A673 (cell line): ENCODE measurements at regions not wholly inside any gene's neighbourhood (a gene's known extent, or its start where the extent isn't known, plus 50 kb on each side); places are given as distances from the start of the nearest gene placed in this dataset.
"Not testable (repeated sequence)": the region's sequence is repeated elsewhere in the genome, so short reads cannot be mapped to it uniquely, and the experiment has no call there.

ENCODE experiments used
- CTCF ChIP-seq: fragments of 300-800, 200-600 bp; sonication (generic); conservative IDR thresholded peaks from 2 replicates; pipeline ENCODE4 v1.5.1; 2017; ENCODE audit warnings: low read depth, mild to moderate bottlenecking, antibody characterized with exemption, low read length, moderate library complexity, mixed read lengths
- EZH2 ChIP-seq: fragments of 200-600 bp; sonication (generic); IDR thresholded peaks from 2 replicates; pipeline ENCODE4 v1.6.1; 2017; ENCODE audit warnings: borderline replicate concordance, low read depth, mild to moderate bottlenecking, mixed read lengths, antibody characterized with exemption, low read length; ENCODE audit not compliant: poor library complexity, severe bottlenecking

GRCh38 chr2:230637486-230637885, 75.2 kb upstream of the CAB39 start:
- TF ChIP-seq CTCF, EZH2: not testable (repeated sequence)
